H7 (cell line): ENCODE measurements at regions not wholly inside any gene's neighbourhood (a gene's known extent, or its start where the extent isn't known, plus 50 kb on each side); places are given as distances from the start of the nearest gene placed in this dataset.

Experiments
- DNase-seq: peaks from one replicate; pipeline ENCODE4 v3.0.0; 2012
- H3K27me3 ChIP-seq: 2 replicates; pipeline ENCODE4 v1.6.0; 2011; ENCODE audit warnings: mild to moderate bottlenecking, low read length; ENCODE audit not compliant: control insufficient read depth, insufficient read depth
- H3K36me3 ChIP-seq: replicated peaks from 2 replicates; pipeline ENCODE4 v1.5.1; 2011; ENCODE audit warnings: low read length; ENCODE audit not compliant: control insufficient read depth, insufficient read depth
- H3K4me3 ChIP-seq: 2 replicates; pipeline ENCODE4 v1.5.1; 2011; ENCODE audit warnings: low read depth, mild to moderate bottlenecking, control low read depth, low read length, moderate library complexity; ENCODE audit not compliant: insufficient read depth

DNA sequence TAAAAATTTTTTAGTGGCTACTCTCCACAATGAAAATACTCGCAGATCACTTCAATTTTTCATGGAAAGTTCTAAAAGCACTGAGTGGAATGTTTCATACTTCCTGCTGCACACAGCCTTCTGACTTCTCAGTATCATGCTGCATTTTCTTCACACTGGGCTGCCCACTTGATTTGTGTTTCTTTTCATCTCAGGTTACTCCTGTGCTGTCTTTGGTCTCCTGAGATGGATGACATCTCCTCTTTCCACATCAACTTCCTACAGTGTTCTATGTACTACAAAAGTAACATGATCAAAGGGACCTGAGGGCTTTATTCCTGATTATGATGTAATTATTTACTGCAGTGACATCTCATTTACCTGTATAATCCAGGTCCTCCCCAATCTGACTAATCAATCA lies 927.7 kb downstream of the ROBO2 start:
- no peaks in the 10 kb centered on the region for H3K27me3 ChIP-seq
- no peak overlapping the region for H3K4me3 ChIP-seq
- DNase-seq = no peak
- no peaks in the 10 kb centered on the region for H3K36me3 ChIP-seq

GRCh38 chr3:77976079-77976478 lies 936.2 kb downstream of the ROBO2 start:
- no peak overlapping the region for H3K4me3 ChIP-seq
- H3K36me3 ChIP-seq = no peaks in the 10 kb centered on the region
- DNase-seq = peak; percentile 3
- no peaks in the 10 kb centered on the region for H3K27me3 ChIP-seq

- Histone ChIP-seq H3K36me3 (no peaks in the 10 kb centered on the region), H3K4me3 (no peak overlapping the region), H3K27me3 (no peaks in the 10 kb centered on the region)
- no peak for DNase-seq
Measured at GRCh38 chr3:78003090-78003489, 963.2 kb downstream of the ROBO2 start.

GRCh38 chr3:78004571-78004970 lies 964.7 kb downstream of the ROBO2 start:
- Histone ChIP-seq H3K36me3 (no peaks in the 10 kb centered on the region), H3K27me3 (no peaks in the 10 kb centered on the region), H3K4me3 (no peak overlapping the region)
- no peak for DNase-seq

DNA sequence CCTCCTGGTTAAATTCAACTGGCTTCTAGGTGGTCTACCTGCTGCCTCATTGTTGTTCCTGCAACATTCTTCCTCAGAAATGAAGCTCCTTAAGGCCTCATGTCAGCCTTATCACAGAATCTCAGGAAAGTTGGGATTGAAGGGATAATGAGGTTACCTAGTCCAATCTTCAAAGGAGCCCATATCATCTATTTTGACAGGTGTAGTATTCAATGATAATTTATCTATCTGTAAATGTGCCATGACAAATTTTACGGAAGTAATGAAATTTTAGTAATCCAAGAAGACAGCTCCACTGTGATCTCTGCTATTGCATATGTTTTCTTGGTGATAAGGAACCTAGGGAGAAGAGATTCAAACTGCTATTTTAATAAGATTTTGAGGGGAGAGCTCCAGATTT lies 973.8 kb downstream of the ROBO2 start:
- no peaks in the 10 kb centered on the region for H3K27me3 ChIP-seq
- H3K36me3 ChIP-seq = no peaks in the 10 kb centered on the region
- no peak for DNase-seq
- no peak overlapping the region for H3K4me3 ChIP-seq

DNA sequence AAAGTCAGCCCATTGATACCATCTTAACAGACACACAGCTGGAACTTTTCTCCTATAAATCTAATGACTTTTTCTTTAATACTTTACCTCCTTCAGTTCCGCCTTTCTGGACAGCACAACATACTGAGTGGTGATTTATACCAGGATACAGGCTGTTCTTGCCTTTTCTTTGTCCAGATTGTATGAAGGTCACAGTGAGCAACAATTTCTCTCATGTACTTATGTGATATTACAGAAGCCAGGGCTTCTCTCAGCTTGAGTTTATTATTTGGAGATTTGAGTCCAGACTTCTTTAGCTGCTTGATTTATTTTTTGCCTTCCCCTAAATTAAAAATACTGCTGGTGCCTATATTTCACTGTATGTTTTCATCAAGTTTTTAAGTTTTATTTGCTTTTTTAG lies 976.0 kb downstream of the ROBO2 start:
- DNase-seq = no peak
- no peaks in the 10 kb centered on the region for H3K36me3 ChIP-seq
- H3K27me3 ChIP-seq = no peaks in the 10 kb centered on the region
- no peak overlapping the region for H3K4me3 ChIP-seq

- DNase-seq = no peak
- no peaks in the 10 kb centered on the region for H3K27me3 ChIP-seq
- H3K36me3 ChIP-seq = no peaks in the 10 kb centered on the region
- no peak overlapping the region for H3K4me3 ChIP-seq
Measured at GRCh38 chr3:78021710-78022109, 981.8 kb downstream of the ROBO2 start.

- Histone ChIP-seq H3K27me3 (no peaks in the 10 kb centered on the region), H3K4me3 (no peak overlapping the region), H3K36me3 (no peaks in the 10 kb centered on the region)
- no peak for DNase-seq
Measured at GRCh38 chr3:78022232-78022631, 982.3 kb downstream of the ROBO2 start.

DNA sequence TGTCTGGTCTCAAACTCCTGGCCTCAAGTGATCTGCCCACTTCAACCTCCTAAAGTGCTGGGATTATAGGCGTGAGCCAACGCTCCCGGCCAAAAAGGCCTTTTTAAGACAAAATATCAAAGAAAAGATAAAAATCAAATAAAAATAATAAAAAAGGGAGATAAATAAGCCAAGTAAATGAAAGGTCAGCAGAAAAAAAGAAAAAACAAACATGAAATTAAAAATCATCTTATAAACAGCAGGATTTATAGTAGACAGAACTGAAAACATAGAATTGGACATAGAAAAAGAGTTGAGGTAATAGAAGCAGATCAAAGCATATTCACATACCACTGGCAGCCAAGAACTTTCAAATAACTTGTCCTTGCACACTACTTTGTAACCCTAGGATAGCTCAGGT lies 983.4 kb downstream of the ROBO2 start:
- no peaks in the 10 kb centered on the region for H3K27me3 ChIP-seq
- DNase-seq = no peak
- H3K36me3 ChIP-seq = no peaks in the 10 kb centered on the region
- H3K4me3 ChIP-seq = no peak overlapping the region

GRCh38 chr3:78025916-78026315 lies 986.0 kb downstream of the ROBO2 start:
- H3K36me3 ChIP-seq = no peaks in the 10 kb centered on the region
- no peaks in the 10 kb centered on the region for H3K27me3 ChIP-seq
- no peak overlapping the region for H3K4me3 ChIP-seq
- DNase-seq = no peak

DNA sequence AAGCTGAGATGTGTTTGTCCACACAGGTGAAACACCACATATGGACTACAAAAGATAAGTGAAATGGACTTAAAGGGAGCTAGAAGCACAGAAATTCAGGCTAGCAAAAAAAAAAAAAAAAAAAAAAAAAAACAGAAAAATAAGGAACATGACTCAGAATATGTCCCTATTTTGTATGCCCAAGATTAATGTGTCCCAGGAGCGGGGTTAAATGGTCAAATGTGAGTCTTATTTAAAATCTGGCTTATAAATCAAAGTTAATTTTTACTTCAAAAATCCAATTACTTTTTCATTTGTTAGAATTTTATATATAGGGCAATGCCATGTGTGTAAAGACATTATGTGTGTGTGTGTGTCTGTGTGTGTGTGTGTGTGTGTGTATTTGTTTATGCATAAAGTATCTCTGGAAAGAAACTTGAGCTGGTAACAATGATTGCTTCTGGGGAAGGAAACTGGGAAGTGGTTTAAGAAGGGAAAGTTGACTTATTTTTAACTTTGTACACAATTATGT lies 986.5 kb downstream of the ROBO2 start:
- DNase-seq = no peak
- Histone ChIP-seq H3K36me3 (no peaks in the 10 kb centered on the region), H3K27me3 (no peaks in the 10 kb centered on the region), H3K4me3 (no peak overlapping the region)

DNA sequence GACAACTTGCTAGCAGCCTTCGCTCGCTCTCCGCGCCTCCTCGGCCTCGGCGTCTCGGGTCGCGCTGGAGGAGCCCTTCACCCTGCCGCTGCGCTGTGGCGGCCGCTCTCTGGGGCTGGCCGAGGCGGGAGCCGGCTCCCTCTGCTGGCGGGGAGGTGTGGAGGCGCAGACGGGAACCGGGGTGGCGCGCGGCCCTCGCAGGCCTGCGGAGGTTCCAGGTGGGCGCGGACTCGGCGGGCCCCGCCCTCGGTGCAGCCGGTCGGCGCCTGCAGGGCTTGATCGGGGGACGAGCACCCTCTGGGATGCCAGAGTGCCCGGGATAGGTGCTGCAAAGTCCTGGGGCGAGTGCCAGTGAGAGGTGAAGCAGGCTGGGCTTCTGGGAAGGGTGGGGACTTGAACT lies 989.9 kb downstream of the ROBO2 start:
- Histone ChIP-seq H3K27me3 (no peaks in the 10 kb centered on the region), H3K36me3 (no peaks in the 10 kb centered on the region), H3K4me3 (no peak overlapping the region)
- peak; percentile 38 for DNase-seq

DNA sequence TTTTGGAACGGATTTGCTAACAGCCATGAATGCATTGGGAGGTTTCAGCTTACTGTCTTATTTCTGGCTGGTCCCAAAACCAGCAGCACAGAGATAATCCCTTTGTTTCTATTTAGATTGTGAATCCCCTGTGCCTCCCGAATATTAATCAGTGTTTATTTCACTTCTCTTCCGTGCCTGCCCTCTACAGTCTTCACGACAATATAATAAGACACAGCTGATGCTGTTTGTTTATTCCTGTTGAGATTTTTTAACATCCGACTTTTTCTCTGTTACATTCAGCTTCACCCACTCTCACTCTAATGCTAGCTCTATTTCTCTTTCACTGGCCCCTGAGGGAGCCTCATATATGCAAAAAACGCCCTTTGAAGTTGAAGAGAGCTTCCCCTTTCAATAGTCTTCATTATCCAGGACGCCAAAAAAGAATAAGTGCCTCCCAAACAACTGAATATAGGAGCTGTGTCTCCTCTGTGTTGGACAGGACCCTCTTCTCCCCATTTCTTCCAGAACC lies 995.3 kb downstream of the ROBO2 start:
- DNase-seq = no peak
- Histone ChIP-seq H3K36me3 (no peaks in the 10 kb centered on the region), H3K4me3 (no peak overlapping the region), H3K27me3 (no peaks in the 10 kb centered on the region)

DNA sequence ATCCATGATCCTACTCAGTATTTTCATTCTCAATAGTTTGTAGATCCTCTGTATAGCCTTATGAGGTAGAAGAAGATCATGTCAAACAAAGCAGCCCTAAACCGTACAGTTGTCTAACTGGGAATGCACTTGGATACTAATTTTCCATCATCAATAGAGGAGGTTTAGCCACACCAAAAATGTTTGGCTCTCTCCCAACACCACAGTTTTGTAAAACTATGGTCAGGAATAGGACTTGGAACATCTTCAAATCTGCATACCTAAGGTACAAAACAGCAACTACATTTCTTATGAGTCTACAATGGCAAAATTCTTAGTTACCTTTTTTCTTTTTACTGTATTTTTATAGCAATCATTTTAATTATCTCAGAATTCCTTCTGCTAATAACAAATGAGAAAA lies 1001.6 kb downstream of the ROBO2 start:
- no peaks in the 10 kb centered on the region for H3K27me3 ChIP-seq
- no peak overlapping the region for H3K4me3 ChIP-seq
- no peaks in the 10 kb centered on the region for H3K36me3 ChIP-seq
- DNase-seq = no peak

GRCh38 chr3:78046566-78046965 lies 1006.7 kb downstream of the ROBO2 start:
- H3K36me3 ChIP-seq = no peaks in the 10 kb centered on the region
- no peak overlapping the region for H3K4me3 ChIP-seq
- no peak for DNase-seq
- no peaks in the 10 kb centered on the region for H3K27me3 ChIP-seq

GRCh38 chr3:78048698-78049097 lies 1008.8 kb downstream of the ROBO2 start:
- H3K4me3 ChIP-seq = no peak overlapping the region
- DNase-seq = no peak
- no peaks in the 10 kb centered on the region for H3K27me3 ChIP-seq
- H3K36me3 ChIP-seq = no peaks in the 10 kb centered on the region
